Mesendoderm (in vitro differentiated cells): ENCODE measurements at regions not wholly inside any gene's neighbourhood (a gene's known extent, or its start where the extent isn't known, plus 50 kb on each side); places are given as distances from the start of the nearest gene placed in this dataset.

ENCODE experiments used
- DNase-seq: peaks from one replicate; pipeline ENCODE4 v3.0.0; 2013
- H2AK5ac ChIP-seq: 2 replicates; pipeline ENCODE4 v1.6.1; 2013; ENCODE audit warnings: low read length, inconsistent platforms
- H2BK120ac ChIP-seq: 2 replicates; pipeline ENCODE4 v1.6.1; 2013; ENCODE audit warnings: low read depth, mild to moderate bottlenecking, low read length, moderate library complexity, mixed read lengths
- H2BK15ac ChIP-seq: replicated peaks from 2 replicates; pipeline ENCODE4 v1.6.1; 2013; ENCODE audit warnings: low read depth, mild to moderate bottlenecking, moderate library complexity
- H2BK5ac ChIP-seq: 2 replicates; pipeline ENCODE4 v1.6.1; 2013; ENCODE audit warnings: low read length, inconsistent platforms
- H3K18ac ChIP-seq: 2 replicates; pipeline ENCODE4 v1.6.1; 2013; ENCODE audit warnings: mild to moderate bottlenecking, low read length, mixed read lengths
- H3K23ac ChIP-seq: one replicate; pipeline ENCODE4 v1.6.1; 2013; ENCODE audit warnings: low read length
- H3K27ac ChIP-seq: 2 replicates; pipeline ENCODE4 v1.5.1; 2013; ENCODE audit warnings: low read depth, mild to moderate bottlenecking, inconsistent platforms, low read length, moderate library complexity
- H3K27me3 ChIP-seq: 2 replicates; pipeline ENCODE4 v1.6.1; 2013; ENCODE audit warnings: low read length, control low read depth, mild to moderate bottlenecking, inconsistent platforms; ENCODE audit not compliant: insufficient read depth, poor library complexity
- H3K36me3 ChIP-seq: 2 replicates; pipeline ENCODE4 v1.6.1; 2013; ENCODE audit warnings: low read length, inconsistent platforms; ENCODE audit not compliant: control insufficient read depth, insufficient read depth
- H3K4ac ChIP-seq: one replicate; pipeline ENCODE4 v1.6.1; 2013; ENCODE audit warnings: low read depth, mild to moderate bottlenecking, low read length, moderate library complexity
- H3K4me1 ChIP-seq: 2 replicates; pipeline ENCODE4 v1.6.1; 2013; ENCODE audit warnings: low read depth, low read length, inconsistent platforms; ENCODE audit not compliant: control insufficient read depth
- H3K4me2 ChIP-seq: 2 replicates; pipeline ENCODE4 v1.6.1; 2013; ENCODE audit warnings: low read length
- H3K4me3 ChIP-seq: 2 replicates; pipeline ENCODE4 v1.5.1; 2013; ENCODE audit warnings: mild to moderate bottlenecking, low read length
- H3K56ac ChIP-seq: one replicate; pipeline ENCODE4 v1.6.1; 2013; ENCODE audit warnings: low read length
- H3K79me1 ChIP-seq: 2 replicates; pipeline ENCODE4 v1.6.1; 2013; ENCODE audit warnings: low read length, inconsistent platforms
- H3K79me2 ChIP-seq: 2 replicates; pipeline ENCODE4 v1.6.1; 2013; ENCODE audit warnings: mild to moderate bottlenecking, low read length; ENCODE audit not compliant: control insufficient read depth, insufficient read depth
- H3K9ac ChIP-seq: 2 replicates; pipeline ENCODE4 v1.6.1; 2013; ENCODE audit warnings: low read length, inconsistent platforms
- H4K5ac ChIP-seq: one replicate; pipeline ENCODE4 v1.6.1; 2013; ENCODE audit warnings: low read length
- H4K8ac ChIP-seq: one replicate; pipeline ENCODE4 v1.6.1; 2013; ENCODE audit warnings: low read depth, mild to moderate bottlenecking, control low read depth, low read length, moderate library complexity
- WGBS: extraction: QIAGEN DNeasy Blood & Tissue Kit; methylation state at CpG from one replicate; pipeline ENCODE4 v1.1.7; 2013; ENCODE audit warnings: low lambda C conversion rate, missing lambda C conversion rate; ENCODE audit not compliant: insufficient coverage; ENCODE audit errors: extremely low coverage; 5-methylcytosine and 5-hydroxymethylcytosine counted together

DNA sequence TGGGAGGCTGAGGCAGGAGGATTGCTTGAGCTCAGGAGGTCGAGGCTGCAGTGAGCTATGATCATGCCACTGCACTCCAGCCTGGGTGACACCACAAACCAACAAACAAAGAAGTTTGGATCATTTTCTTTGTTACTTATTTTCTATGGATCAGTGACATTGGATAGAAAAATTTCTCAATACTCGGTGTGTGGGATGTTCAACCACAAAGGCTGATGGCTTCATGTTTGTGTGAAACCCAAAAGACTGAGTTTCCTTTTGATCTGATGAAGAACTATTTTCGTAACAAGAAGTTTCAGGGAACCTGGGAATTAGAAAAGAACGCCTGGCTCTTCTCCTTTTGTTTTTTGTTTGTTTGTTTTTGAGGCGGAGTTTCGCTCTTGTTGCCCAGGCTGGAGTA lies 104.0 kb downstream of the HOXA1 start:
- no peaks in the 10 kb centered on the region for H3K36me3 ChIP-seq

DNA sequence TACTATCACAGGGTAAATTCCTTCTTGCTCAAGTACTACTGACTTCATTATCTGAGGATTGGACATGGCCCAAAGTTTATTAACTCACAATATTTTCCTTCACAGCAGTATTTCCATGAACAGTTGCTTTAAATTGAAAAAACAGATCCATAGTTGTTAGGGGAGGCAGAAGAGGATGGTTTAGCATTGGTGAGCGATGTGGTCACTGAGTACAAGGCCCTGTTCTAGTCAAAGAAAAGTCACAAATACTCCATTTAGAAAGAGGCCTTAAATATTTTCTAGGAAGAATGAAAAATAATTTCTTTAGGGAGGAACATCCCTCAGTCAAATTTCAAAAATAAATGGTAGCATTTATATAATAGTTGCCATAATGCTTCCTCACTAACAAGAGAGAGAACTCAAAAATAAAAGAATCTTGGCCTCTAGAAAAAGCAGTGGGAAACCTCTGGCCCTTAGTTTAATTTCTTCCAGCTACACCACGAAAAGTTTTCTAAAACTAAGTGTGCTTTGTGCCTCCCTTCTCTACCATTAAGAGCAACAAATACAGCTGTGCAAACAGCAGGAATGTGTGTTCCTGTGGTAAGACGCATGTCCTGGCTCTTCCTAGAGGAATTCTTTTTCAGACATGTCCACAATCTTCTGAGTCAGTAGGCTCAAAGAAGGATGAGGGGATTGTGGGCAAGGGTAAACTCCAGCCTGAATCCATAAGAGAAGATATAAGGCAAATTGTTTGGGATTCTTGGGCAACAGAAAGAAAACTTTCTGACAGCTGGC lies 105.7 kb downstream of the HOXA1 start:
- H2BK15ac ChIP-seq, result no peak overlapping the region
- no peak overlapping the region for H3K4ac ChIP-seq
- H3K27me3 ChIP-seq, result peaks cover 3% of the 10 kb centered on the region
- no peak overlapping the region for H3K18ac ChIP-seq
- H3K4me2 ChIP-seq, result no peak overlapping the region
- no peaks in the 10 kb centered on the region for H3K79me2 ChIP-seq
- WGBS, result no CpG with 5 or more reads among the region's 3 CpGs
- H4K5ac ChIP-seq, result no peak overlapping the region
- H3K4me3 ChIP-seq, result no peak overlapping the region
- H3K9ac ChIP-seq, result no peak overlapping the region
- H4K8ac ChIP-seq, result no peak overlapping the region
- H2BK120ac ChIP-seq, result no peak overlapping the region
- H3K27ac ChIP-seq, result no peak overlapping the region
- H2BK5ac ChIP-seq, result no peak overlapping the region
- H3K36me3 ChIP-seq, result no peaks in the 10 kb centered on the region
- H3K23ac ChIP-seq, result no peak overlapping the region
- no peak for DNase-seq
- no peaks in the 10 kb centered on the region for H3K79me1 ChIP-seq
- H2AK5ac ChIP-seq, result no peak overlapping the region
- no peak overlapping the region for H3K56ac ChIP-seq
- H3K4me1 ChIP-seq, result no peaks in the 10 kb centered on the region

More for the DNA sequence above, 104.0 kb downstream of the HOXA1 start:
- no peak overlapping the region for H2BK15ac ChIP-seq
- H3K4ac ChIP-seq, result no peak overlapping the region
- H3K56ac ChIP-seq, result no peak overlapping the region
- H3K27ac ChIP-seq, result no peak overlapping the region
- H3K9ac ChIP-seq, result no peak overlapping the region
- H3K79me1 ChIP-seq, result no peaks in the 10 kb centered on the region
- no peak overlapping the region for H3K4me2 ChIP-seq
- no peak overlapping the region for H2AK5ac ChIP-seq
- WGBS, result no CpG with 5 or more reads among the region's 6 CpGs
- no peak for DNase-seq
- H3K23ac ChIP-seq, result no peak overlapping the region
- H3K27me3 ChIP-seq, result peaks cover 3% of the 10 kb centered on the region
- no peak overlapping the region for H2BK5ac ChIP-seq
- no peak overlapping the region for H4K5ac ChIP-seq
- H3K4me3 ChIP-seq, result no peak overlapping the region
- H2BK120ac ChIP-seq, result no peak overlapping the region
- no peak overlapping the region for H3K18ac ChIP-seq
- H3K4me1 ChIP-seq, result no peaks in the 10 kb centered on the region
- no peak overlapping the region for H4K8ac ChIP-seq
- no peaks in the 10 kb centered on the region for H3K79me2 ChIP-seq

- Histone ChIP-seq H2BK5ac (no peak overlapping the region), H3K4me3 (no peak overlapping the region), H2BK120ac (no peak overlapping the region), H3K56ac (no peak overlapping the region), H2AK5ac (no peak overlapping the region), H3K27ac (no peak overlapping the region), H3K4me2 (no peak overlapping the region), H3K18ac (no peak overlapping the region), H3K79me2 (no peaks in the 10 kb centered on the region), H3K4me1 (no peaks in the 10 kb centered on the region), H3K23ac (no peak overlapping the region), H3K27me3 (no peaks in the 10 kb centered on the region), H4K5ac (no peak overlapping the region), H3K36me3 (no peaks in the 10 kb centered on the region), H3K79me1 (no peaks in the 10 kb centered on the region), H2BK15ac (no peak overlapping the region), H4K8ac (no peak overlapping the region), H3K4ac (no peak overlapping the region), H3K9ac (no peak overlapping the region)
- no CpG with 5 or more reads among the region's 9 CpGs for WGBS
- no peak for DNase-seq
Observed at GRCh38 chr7:26988836-26989374, 106.9 kb downstream of the HOXA1 start.

DNA sequence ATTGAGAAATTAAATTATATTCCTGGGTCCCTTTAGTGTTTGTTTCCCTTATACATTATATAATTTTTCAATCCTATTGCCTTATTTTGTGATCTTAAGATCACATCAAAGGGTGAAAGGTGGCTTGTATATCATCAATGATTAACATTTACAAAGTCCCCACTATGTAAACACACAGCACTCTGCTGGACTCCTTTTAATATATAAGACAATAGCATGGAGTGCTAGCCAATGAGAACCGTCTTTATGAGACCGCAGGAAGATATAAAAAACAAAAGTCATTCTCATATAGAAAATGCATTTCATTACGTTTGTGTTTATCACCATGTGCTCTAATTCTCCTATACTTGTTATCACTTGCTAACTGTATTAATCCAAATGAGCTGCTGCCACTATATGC lies 108.5 kb downstream of the HOXA1 start:
- Histone ChIP-seq H3K27ac (no peak overlapping the region), H2BK120ac (no peak overlapping the region), H3K56ac (no peak overlapping the region), H3K79me2 (no peaks in the 10 kb centered on the region), H3K27me3 (no peaks in the 10 kb centered on the region), H3K4me2 (no peak overlapping the region), H3K23ac (no peak overlapping the region), H3K4me3 (no peak overlapping the region), H3K79me1 (no peaks in the 10 kb centered on the region), H3K4ac (no peak overlapping the region), H2AK5ac (no peak overlapping the region), H3K36me3 (no peaks in the 10 kb centered on the region), H3K18ac (no peak overlapping the region), H3K9ac (no peak overlapping the region), H3K4me1 (no peaks in the 10 kb centered on the region), H2BK5ac (no peak overlapping the region), H4K8ac (no peak overlapping the region), H2BK15ac (no peak overlapping the region), H4K5ac (no peak overlapping the region)
- DNase-seq, result no peak
- no CpG with 5 or more reads among the region's 3 CpGs for WGBS

GRCh38 chr7:26978146-26978545 lies 113.8 kb upstream of the SKAP2 start:
- no peak overlapping the region for H3K56ac ChIP-seq
- no peak overlapping the region for H3K4me3 ChIP-seq
- no peaks in the 10 kb centered on the region for H3K27me3 ChIP-seq
- WGBS, result no CpG with 5 or more reads among the region's 2 CpGs
- no peak for DNase-seq
- no peak overlapping the region for H3K23ac ChIP-seq
- no peak overlapping the region for H4K8ac ChIP-seq
- H3K4me2 ChIP-seq, result no peak overlapping the region
- no peak overlapping the region for H2BK15ac ChIP-seq
- no peak overlapping the region for H3K9ac ChIP-seq
- H4K5ac ChIP-seq, result no peak overlapping the region
- no peak overlapping the region for H2AK5ac ChIP-seq
- H3K18ac ChIP-seq, result no peak overlapping the region
- H3K36me3 ChIP-seq, result no peaks in the 10 kb centered on the region
- no peaks in the 10 kb centered on the region for H3K79me1 ChIP-seq
- H3K27ac ChIP-seq, result no peak overlapping the region
- no peak overlapping the region for H2BK120ac ChIP-seq
- no peak overlapping the region for H2BK5ac ChIP-seq
- no peak overlapping the region for H3K4ac ChIP-seq
- H3K4me1 ChIP-seq, result no peaks in the 10 kb centered on the region
- no peaks in the 10 kb centered on the region for H3K79me2 ChIP-seq

GRCh38 chr7:26976840-26977239 lies 112.5 kb upstream of the SKAP2 start:
- no peak overlapping the region for H2BK5ac ChIP-seq
- H3K36me3 ChIP-seq, result no peaks in the 10 kb centered on the region
- no peaks in the 10 kb centered on the region for H3K27me3 ChIP-seq
- H3K4ac ChIP-seq, result no peak overlapping the region
- no peak overlapping the region for H2BK15ac ChIP-seq
- H3K79me1 ChIP-seq, result no peaks in the 10 kb centered on the region
- no peak overlapping the region for H3K23ac ChIP-seq
- H3K18ac ChIP-seq, result no peak overlapping the region
- H3K27ac ChIP-seq, result no peak overlapping the region
- no peak overlapping the region for H4K8ac ChIP-seq
- no peak overlapping the region for H2BK120ac ChIP-seq
- no peak overlapping the region for H4K5ac ChIP-seq
- H3K4me2 ChIP-seq, result no peak overlapping the region
- DNase-seq, result no peak
- H3K4me1 ChIP-seq, result no peaks in the 10 kb centered on the region
- no peak overlapping the region for H3K4me3 ChIP-seq
- no peak overlapping the region for H3K56ac ChIP-seq
- H3K9ac ChIP-seq, result no peak overlapping the region
- H3K79me2 ChIP-seq, result no peaks in the 10 kb centered on the region
- H2AK5ac ChIP-seq, result no peak overlapping the region
